H4 (cell line): ENCODE measurements at regions not wholly inside any gene's neighbourhood (a gene's known extent, or its start where the extent isn't known, plus 50 kb on each side); places are given as distances from the start of the nearest gene placed in this dataset.

ENCODE experiments used
- DNase-seq: peaks from one replicate; pipeline ENCODE4 v3.0.0-alpha.2; 2015; ENCODE audit warnings: low spot score

GRCh38 chr2:134119713-134120405 lies 134.0 kb upstream of the MGAT5 start:
- peak; percentile 82 for DNase-seq

GRCh38 chr2:134120406-134120732 lies 133.5 kb upstream of the MGAT5 start:
- no peak for DNase-seq

DNA sequence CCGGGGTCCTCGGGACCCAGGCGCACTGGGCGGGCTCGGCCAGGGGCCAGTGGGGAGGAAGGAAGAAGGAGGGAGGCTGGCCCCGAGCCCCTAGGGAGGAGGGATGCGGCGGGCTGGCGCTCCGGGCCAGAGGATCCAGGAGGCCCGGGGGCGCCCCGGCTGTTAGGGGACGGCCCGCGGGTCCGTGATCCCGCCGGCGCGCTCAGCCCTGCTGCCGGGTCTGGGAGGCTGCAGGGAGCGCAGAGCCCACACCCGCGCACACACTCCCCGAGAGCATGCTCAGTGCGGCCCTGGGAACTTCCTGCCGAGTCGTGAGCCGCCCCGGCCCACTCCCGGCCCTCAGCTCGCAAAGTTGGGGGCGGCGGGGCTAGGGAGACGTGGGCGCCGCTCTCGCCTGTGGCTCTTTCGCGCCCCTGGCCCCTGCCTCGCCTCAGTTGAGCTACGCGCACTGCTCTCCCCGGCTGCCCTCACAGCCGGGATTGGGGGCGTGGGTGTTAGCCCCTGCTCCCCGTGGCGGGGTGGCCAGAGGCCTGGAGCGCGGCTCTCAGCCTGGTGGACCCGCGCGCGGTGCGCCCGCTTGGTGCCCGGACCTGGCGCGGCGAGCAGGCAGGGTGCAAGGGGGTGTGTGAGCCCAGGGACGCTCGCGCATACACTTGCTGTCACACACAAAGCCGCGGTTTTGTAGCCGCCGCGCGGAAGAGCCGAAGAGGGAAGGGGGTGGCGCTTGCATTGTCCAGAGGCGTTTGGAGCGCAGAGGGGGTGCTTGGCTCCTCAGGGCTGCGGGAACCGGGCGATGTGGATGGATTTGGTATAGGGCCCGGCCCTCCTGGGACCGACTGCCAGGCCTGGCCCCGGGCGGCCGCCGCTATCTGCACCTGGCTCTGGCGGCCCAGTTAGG lies 132.9 kb upstream of the MGAT5 start:
- DNase-seq: no peak

- no peak for DNase-seq
These were observed 131.3 kb upstream of the MGAT5 start for GRCh38 chr2:134122610-134123009.

GRCh38 chr2:134123332-134123731 lies 130.5 kb upstream of the MGAT5 start:
- no peak for DNase-seq

- DNase-seq: no peak
These were observed 129.7 kb upstream of the MGAT5 start for GRCh38 chr2:134124047-134124753.

DNA sequence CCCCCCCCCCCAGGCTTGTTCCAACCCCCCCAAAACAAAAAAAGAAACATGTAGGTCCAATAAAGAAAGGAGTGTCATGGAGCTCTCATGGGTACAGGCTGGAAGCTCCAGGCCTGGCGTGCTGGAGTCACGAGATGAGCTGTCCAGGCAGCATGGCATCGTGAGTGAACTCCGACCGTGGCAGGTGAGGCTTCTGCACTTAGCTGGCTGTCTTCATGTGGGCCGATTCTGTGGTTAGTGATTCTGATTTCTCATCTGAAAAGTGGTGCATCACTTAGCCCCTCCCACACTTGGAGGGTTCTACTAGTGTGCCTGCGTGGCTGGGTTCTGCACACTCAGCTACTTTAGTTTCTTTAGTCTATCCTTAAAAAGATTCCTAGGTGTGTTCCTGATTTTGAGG lies 126.4 kb upstream of the MGAT5 start:
- DNase-seq: no peak

DNA sequence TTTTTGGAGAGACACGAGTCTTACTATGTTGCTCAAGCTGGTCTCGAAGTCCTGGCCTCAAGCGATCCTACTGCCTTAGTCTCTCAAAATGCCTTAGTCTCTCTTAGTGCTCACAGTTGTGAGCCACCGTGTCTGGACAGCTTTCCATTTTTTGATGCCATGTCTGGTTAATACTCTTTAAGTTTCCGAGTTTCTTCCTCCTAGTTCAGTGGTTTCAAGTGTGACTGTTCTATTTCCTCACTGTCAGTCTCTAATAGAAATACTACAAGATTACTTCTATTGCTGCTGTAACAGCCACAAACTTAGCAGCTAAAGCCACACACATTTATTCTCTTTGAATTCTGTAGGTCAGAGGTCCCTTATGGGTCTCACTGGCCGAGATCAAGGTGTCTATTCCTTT lies 125.1 kb upstream of the MGAT5 start:
- no peak for DNase-seq

DNA sequence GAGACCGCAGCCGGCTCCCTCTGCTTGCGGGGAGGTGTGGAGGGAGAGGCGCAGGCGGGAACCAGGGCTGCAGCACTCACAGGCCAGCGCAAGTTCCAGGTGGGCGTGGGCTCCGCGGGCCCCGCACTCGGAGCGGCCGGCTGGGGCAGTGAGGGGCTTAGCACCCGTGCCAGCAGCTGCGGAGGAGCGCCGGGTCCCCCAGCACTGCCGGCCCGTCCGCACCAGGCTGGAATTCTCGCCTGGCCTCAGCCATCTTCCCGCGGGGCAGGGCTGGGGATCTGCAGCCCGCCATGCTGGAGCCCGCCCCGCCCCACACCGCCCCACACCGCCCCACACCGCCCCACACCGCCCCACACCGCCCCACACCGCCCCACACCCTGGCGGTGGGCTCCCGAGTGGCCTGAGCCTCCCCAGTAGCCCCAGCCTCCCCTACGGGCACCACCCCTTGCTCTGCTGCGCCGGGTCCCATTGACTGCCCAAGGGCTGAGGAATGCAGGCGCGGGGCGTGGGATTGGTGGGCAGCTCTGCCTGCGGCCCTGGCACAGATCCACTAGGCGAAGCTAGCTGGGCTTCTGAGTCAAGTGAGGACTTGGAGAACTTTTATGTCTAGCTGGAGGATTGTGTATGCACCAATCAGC lies 123.9 kb upstream of the MGAT5 start:
- DNase-seq: no peak

- DNase-seq: no peak
These were observed 122.0 kb upstream of the MGAT5 start for GRCh38 chr2:134131681-134132489.

- no peak for DNase-seq
These were observed 121.4 kb upstream of the MGAT5 start for GRCh38 chr2:134132490-134132857.

DNA sequence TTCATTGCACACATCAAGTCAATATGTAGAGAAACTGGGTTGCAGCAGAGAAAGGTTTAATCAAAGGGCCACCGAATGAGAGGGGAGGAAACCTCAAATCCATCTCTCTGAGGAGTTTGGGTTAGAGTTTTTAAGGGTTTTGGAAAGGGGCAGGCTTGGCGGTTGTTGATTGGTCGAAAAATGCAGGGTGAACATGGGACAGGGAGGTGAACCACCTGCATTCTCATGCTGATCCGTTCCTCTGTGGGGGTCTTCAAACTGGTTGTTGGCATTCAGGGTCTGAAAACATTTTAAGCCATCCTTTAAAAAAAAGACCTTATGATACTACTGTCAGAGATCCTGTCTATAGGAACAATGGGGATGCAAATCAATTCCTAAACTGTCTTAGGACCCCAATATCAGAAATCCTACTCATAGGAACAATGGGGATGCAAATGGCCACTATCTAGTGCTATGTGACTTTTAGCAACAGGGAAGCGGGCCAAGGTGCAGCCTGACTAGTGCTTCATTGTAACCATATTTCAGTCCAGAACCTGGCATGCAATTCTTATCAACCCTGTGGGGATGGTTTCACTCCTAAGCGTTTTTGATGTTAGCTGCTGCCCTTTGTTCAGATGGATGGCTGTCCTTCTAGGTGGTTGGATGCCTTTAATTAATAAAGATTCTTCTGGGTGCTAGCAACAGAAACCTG lies 120.1 kb upstream of the MGAT5 start:
- no peak for DNase-seq

DNA sequence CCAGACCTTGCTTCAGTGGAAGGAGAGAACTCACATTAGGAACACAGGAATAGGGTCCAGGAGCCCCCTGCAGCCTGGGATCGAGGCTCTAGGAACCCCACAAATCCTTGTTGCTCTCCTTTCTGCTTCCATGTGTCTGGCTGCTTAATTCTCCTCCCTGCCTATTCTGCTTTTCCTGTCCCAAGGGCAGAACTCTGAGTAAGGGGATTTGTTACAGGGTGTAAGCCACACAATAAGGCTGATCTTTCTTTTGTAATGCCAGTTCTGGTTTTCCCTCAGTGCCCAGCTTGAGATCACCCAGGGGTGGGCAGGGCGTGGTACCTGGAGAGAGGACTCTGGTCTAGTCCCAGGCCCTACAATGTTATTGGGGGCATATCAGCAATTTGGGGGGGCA lies 119.6 kb upstream of the MGAT5 start:
- no peak for DNase-seq

GRCh38 chr2:134134827-134135226 lies 119.0 kb upstream of the MGAT5 start:
- no peak for DNase-seq

DNA sequence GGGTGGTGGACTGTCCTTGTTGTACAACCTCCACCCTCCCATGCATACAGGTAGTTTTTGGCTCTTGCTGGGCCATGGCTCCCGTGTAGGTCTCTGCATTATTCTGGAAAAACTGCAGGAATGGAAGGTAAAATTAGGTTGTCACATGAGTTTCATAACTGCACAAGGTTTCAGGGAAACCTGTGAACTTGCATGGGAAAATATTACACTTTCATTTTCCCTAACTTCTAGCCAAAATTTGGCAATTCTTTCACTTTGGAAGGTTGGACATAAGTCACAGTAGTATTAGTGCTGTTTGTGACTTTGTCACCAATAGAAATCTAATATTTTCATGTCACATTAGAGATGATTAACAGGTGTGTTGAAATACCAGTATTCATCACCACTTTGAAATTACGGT lies 118.1 kb upstream of the MGAT5 start:
- DNase-seq: no peak

- DNase-seq: no peak
These were observed 117.1 kb upstream of the MGAT5 start for GRCh38 chr2:134136731-134137130.

DNA sequence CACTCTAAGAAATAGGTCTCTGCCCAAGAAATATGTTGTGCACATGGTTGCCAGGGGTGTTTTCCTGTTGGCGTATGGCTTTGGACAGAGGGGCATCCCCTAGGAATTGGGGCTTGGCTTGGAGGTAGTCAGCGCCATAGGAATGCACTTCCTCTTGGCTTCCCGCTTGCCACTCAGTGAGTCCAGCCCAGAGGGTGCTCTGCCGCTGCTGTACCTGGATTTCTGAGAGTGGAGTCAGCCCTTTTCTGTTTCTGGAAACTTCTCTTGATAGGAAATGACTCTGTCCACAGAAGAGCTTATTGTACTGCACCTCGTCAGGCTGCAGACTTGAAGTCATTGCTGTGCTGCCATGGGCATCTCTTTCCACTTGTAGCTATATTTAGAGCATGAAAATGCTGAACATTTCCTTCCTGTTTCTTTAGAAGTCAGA lies 116.7 kb upstream of the MGAT5 start:
- no peak for DNase-seq

- no peak for DNase-seq
These were observed 115.8 kb upstream of the MGAT5 start for GRCh38 chr2:134138115-134138514.

- no peak for DNase-seq
These were observed 114.3 kb upstream of the MGAT5 start for GRCh38 chr2:134139611-134140010.

DNA sequence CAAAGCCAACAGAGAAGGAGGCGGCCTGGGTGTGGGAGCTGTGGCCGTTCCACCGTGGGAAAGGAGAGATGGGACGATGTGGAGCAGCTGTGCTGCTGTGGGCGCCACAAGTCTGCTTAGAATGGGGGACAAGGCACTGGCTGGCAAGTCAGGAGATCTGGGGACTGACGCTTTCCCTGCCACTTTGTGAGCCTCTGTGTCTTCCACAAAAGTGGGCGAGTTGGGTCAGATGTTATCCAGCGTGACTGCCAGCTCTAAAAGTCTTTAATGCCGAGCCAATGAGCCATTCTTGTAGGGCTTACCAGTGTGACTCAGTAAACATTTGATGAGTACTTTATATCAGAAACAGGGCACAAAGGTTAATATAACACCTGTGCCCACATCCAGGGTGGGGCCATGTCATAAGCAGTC lies 113.6 kb upstream of the MGAT5 start:
- no peak for DNase-seq
